C4-2B (cell line): ENCODE measurements at regions not wholly inside any gene's neighbourhood (a gene's known extent, or its start where the extent isn't known, plus 50 kb on each side); places are given as distances from the start of the nearest gene placed in this dataset.

Source experiments
- ZFX ChIP-seq: fragments of 450-650 bp; IDR thresholded peaks from 2 replicates; pipeline ENCODE4 v1.6.1; 2017
- TF ChIP-seq, protein P1 (sequence below): fragments of 450-650 bp; conservative IDR thresholded peaks from 2 replicates; pipeline ENCODE4 v1.5.1; 2017; ENCODE audit warnings: mild to moderate bottlenecking

DNA sequence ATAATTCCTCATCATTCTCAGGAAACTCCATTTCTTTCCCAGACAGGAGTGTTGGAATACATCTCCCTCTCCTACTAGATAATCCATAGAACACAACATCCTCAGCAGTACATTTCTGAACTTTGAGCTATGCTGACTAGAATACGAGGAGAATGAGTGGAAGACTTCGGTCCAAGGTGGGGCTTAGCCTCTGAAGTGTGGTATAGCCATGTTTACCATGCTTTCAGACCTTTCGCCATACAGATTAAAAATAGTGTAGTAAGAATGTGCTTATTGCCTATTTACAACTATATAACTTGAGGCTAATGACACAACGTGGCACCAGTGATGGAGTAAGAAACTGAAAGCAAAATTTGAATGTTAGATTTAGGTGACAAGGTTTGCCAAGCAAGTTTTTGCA, 184.5 kb upstream of the KRR1 start:
- TF ChIP-seq, protein P1, sequence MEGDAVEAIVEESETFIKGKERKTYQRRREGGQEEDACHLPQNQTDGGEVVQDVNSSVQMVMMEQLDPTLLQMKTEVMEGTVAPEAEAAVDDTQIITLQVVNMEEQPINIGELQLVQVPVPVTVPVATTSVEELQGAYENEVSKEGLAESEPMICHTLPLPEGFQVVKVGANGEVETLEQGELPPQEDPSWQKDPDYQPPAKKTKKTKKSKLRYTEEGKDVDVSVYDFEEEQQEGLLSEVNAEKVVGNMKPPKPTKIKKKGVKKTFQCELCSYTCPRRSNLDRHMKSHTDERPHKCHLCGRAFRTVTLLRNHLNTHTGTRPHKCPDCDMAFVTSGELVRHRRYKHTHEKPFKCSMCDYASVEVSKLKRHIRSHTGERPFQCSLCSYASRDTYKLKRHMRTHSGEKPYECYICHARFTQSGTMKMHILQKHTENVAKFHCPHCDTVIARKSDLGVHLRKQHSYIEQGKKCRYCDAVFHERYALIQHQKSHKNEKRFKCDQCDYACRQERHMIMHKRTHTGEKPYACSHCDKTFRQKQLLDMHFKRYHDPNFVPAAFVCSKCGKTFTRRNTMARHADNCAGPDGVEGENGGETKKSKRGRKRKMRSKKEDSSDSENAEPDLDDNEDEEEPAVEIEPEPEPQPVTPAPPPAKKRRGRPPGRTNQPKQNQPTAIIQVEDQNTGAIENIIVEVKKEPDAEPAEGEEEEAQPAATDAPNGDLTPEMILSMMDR = no peak
- TF ChIP-seq ZFX = no peak
